Fibroblast of pulmonary artery (primary cell): ENCODE measurements at regions not wholly inside any gene's neighbourhood (a gene's known extent, or its start where the extent isn't known, plus 50 kb on each side); places are given as distances from the start of the nearest gene placed in this dataset.

ENCODE experiments used
- DNase-seq: peaks from one replicate; pipeline ENCODE4 v3.0.0-alpha.2; 2010; ENCODE audit warnings: low read depth
- H3K4me3 ChIP-seq: replicated peaks from 2 replicates; pipeline ENCODE4 v1.5.1; 2011; ENCODE audit warnings: low read depth, mild to moderate bottlenecking, control low read depth, low read length, moderate library complexity
- TF ChIP-seq, protein P1 (sequence below): IDR thresholded peaks from 2 replicates; pipeline ENCODE4 v1.5.1; 2011; ENCODE audit warnings: mild to moderate bottlenecking, control low read depth, low read length, inconsistent platforms; ENCODE audit errors: missing control alignments

GRCh38 chr2:157043786-157044185 lies 213.7 kb upstream of the GALNT5 start:
- no peak for DNase-seq
- H3K4me3 ChIP-seq = no peak overlapping the region
- TF ChIP-seq, protein P1, sequence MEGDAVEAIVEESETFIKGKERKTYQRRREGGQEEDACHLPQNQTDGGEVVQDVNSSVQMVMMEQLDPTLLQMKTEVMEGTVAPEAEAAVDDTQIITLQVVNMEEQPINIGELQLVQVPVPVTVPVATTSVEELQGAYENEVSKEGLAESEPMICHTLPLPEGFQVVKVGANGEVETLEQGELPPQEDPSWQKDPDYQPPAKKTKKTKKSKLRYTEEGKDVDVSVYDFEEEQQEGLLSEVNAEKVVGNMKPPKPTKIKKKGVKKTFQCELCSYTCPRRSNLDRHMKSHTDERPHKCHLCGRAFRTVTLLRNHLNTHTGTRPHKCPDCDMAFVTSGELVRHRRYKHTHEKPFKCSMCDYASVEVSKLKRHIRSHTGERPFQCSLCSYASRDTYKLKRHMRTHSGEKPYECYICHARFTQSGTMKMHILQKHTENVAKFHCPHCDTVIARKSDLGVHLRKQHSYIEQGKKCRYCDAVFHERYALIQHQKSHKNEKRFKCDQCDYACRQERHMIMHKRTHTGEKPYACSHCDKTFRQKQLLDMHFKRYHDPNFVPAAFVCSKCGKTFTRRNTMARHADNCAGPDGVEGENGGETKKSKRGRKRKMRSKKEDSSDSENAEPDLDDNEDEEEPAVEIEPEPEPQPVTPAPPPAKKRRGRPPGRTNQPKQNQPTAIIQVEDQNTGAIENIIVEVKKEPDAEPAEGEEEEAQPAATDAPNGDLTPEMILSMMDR = no peak

GRCh38 chr2:157046396-157046795 lies 211.1 kb upstream of the GALNT5 start:
- H3K4me3 ChIP-seq = no peak overlapping the region
- no peak for DNase-seq
- TF ChIP-seq, protein P1 = no peak

DNA sequence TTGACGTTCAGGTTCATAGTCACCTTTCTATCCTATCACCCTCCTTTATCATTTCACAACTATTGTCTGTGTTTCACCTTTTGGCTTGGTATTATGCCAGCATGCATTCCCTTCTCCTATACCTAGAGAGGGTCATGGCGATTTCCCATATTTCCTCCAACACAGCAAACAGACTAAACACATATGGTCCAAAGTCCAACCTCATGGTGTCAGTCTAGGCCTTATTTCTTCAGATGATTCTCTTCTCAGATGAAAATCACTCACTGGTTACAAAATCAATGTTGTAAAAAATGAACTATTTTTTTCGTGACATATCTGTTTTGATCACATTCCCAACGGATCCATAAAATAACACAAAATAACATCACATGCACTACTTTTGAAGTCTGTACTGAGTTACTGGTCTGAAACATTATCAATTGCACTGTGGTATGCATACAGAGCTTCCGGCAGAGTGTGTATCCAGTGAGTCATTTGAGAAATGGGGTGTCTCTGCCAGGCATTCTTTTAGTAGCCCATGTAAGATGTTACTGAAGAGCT lies 204.8 kb upstream of the GALNT5 start:
- peak; percentile 90 for DNase-seq
- TF ChIP-seq, protein P1 = no peak
- H3K4me3 ChIP-seq = no peak overlapping the region

GRCh38 chr2:157053876-157054275 lies 203.6 kb upstream of the GALNT5 start:
- peak; percentile 17 for DNase-seq
- TF ChIP-seq, protein P1 = no peak
- H3K4me3 ChIP-seq = no peak overlapping the region

DNA sequence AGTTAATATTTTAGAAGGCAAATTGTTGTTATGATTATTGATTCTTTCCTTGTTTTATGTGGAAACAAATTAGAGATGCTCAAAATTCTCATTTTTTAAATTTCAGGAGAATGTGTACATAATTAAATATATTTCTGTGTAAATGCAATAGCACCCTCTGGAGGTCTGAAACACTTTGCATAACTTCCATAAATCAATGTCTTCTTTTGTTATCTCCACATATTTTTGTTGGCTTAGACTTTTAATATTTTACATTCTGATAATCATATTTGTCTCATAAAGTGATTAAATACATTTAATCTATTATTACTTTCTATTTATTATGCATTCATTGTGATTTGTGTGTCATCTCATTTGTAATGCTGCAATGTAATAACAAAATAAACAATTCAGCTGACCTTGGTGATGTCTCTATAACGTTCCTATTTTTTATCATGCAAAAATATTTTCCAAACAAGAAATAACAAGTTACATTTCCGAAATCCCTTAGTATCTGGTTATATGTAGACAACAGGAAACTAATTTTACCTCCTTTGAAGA lies 201.8 kb upstream of the GALNT5 start:
- DNase-seq = peak; percentile 79
- TF ChIP-seq, protein P1 = peak; percentile 63
- H3K4me3 ChIP-seq = peak overlapping the region; percentile 44

DNA sequence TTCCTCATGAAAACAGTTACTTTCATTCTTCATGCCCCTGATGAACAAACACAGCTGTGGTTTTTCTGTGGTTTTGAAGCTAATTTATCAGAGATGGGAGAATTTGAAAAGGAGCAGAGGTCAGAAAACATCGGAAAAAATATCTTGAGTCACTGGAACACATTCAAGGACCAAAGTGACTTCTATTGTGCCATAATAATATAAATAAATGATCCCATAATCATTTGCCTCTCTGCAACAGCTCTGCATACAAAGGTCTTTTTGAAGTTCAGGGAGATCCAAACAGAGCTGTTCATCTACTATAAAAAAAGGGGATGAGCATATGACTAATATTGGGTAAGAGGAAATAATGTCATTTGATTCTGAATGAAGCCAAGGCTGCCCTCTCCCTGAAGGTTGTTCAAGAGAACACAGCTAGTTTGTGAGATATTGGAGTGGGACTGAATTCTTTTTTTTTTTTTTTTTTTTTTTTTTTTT lies 201.3 kb upstream of the GALNT5 start:
- TF ChIP-seq, protein P1 = peak; percentile 5
- peak; percentile 90 for DNase-seq
- H3K4me3 ChIP-seq = peak overlapping the region; percentile 44

- TF ChIP-seq, protein P1 = no peak
- DNase-seq = no peak
- no peak overlapping the region for H3K4me3 ChIP-seq
Measured at GRCh38 chr2:157058161-157058560, 199.3 kb upstream of the GALNT5 start.
